ENCODE measurements at regions not wholly inside any gene's neighbourhood (a gene's known extent, or its start where the extent isn't known, plus 50 kb on each side); places are given as distances from the start of the nearest gene placed in this dataset.

GRCh38 chr5:26828294-26828693 lies 210.1 kb downstream of the CDH9 start:
- no peak for DNase-seq (ENCODE audit: low spot score in 2 of 2)
- Histone ChIP-seq H3K4me1 (no peaks in the 10 kb centered on the region), H3K4me3 (no peak overlapping the region), H3K9me3 (no peaks in the 10 kb centered on the region), H3K27me3 (no peaks in the 10 kb centered on the region), H3K36me3 (no peaks in the 10 kb centered on the region), H3K27ac (no peak overlapping the region)
- TF ChIP-seq POLR2A (IDR thresholded peaks at IDR 0.05) (no peak), EP300 (IDR thresholded peaks at IDR 0.05) (no peak), CTCF (IDR thresholded peaks at IDR 0.05) (no peak)
- WGBS, 2 donors: 70 to 83% methylated on average over 1 of the region's 1 CpG

- Histone ChIP-seq H3K9me3 (peaks cover 0 to 8% (median 0%) of the 10 kb centered on the region in 4 donors), H3K4me3 (no peak overlapping the region), H3K27ac (no peak overlapping the region), H3K36me3 (no peaks in the 10 kb centered on the region), H3K27me3 (no peaks in the 10 kb centered on the region), H3K4me1 (no peaks in the 10 kb centered on the region)
- no peak for TF ChIP-seq POLR2A (IDR thresholded peaks at IDR 0.05)
- no peak for TF ChIP-seq CTCF (IDR thresholded peaks at IDR 0.05)
- no peak for TF ChIP-seq EP300 (IDR thresholded peaks at IDR 0.05)
- no peak for DNase-seq (ENCODE audit: low spot score in 2 of 2)
- WGBS, 2 donors: 79 to 90% methylated on average over 5 to 7 of the region's 7 CpGs
These were observed 225.2 kb downstream of the CDH9 start for GRCh38 chr5:26813235-26813634.

GRCh38 chr5:26812714-26813113 lies 225.7 kb downstream of the CDH9 start:
- H3K27ac ChIP-seq: no peak overlapping the region
- TF ChIP-seq POLR2A (IDR thresholded peaks at IDR 0.05) (no peak), EP300 (IDR thresholded peaks at IDR 0.05) (no peak), CTCF (IDR thresholded peaks at IDR 0.05) (no peak)
- H3K4me3 ChIP-seq: no peak overlapping the region
- H3K9me3 ChIP-seq: peaks cover 0 to 8% (median 0%) of the 10 kb centered on the region in 4 donors
- WGBS, 2 donors: 96 to 98% methylated on average over 5 to 6 of the region's 6 CpGs
- H3K27me3 ChIP-seq: no peaks in the 10 kb centered on the region
- H3K36me3 ChIP-seq: no peaks in the 10 kb centered on the region
- no peak for DNase-seq (ENCODE audit: low spot score in 2 of 2)
- H3K4me1 ChIP-seq: no peaks in the 10 kb centered on the region

GRCh38 chr5:26807231-26808199 lies 230.9 kb downstream of the CDH9 start:
- no peaks in the 10 kb centered on the region for H3K36me3 ChIP-seq
- no peak for TF ChIP-seq CTCF (IDR thresholded peaks at IDR 0.05)
- TF ChIP-seq POLR2A (IDR thresholded peaks at IDR 0.05): no peak
- no peak for TF ChIP-seq EP300 (IDR thresholded peaks at IDR 0.05)
- no peaks in the 10 kb centered on the region for H3K4me1 ChIP-seq
- no peak for DNase-seq (ENCODE audit: low spot score in 2 of 2)
- H3K27me3 ChIP-seq: no peaks in the 10 kb centered on the region
- 87 to 94% methylated on average over 15 to 16 of the region's 16 CpGs for WGBS, 2 donors
- H3K9me3 ChIP-seq: peaks cover 0 to 19% (median 2%) of the 10 kb centered on the region in 4 donors
- no peak overlapping the region for H3K4me3 ChIP-seq
- H3K27ac ChIP-seq: no peak overlapping the region

- Histone ChIP-seq H3K27ac (no peak overlapping the region), H3K4me3 (no peak overlapping the region), H3K4me1 (no peaks in the 10 kb centered on the region), H3K9me3 (peaks cover 0 to 19% (median 2%) of the 10 kb centered on the region in 4 donors), H3K27me3 (no peaks in the 10 kb centered on the region), H3K36me3 (no peaks in the 10 kb centered on the region)
- no peak for TF ChIP-seq POLR2A (IDR thresholded peaks at IDR 0.05)
- no peak for TF ChIP-seq CTCF (IDR thresholded peaks at IDR 0.05)
- TF ChIP-seq EP300 (IDR thresholded peaks at IDR 0.05): no peak
- 46 to 67% methylated on average over 1 of the region's 1 CpG for WGBS, 2 donors
- DNase-seq (ENCODE audit: low spot score in 2 of 2): no peak
These were observed 233.3 kb downstream of the CDH9 start for GRCh38 chr5:26805076-26805475.

Data from tibial nerve (tissue), 4 donors.